HL-60 (cell line): ENCODE measurements at regions not wholly inside any gene's neighbourhood (a gene's known extent, or its start where the extent isn't known, plus 50 kb on each side); places are given as distances from the start of the nearest gene placed in this dataset.

ENCODE experiments used
- GABPA ChIP-seq: IDR thresholded peaks from 2 replicates; pipeline ENCODE4 v1.6.1; 2012; ENCODE audit warnings: low read depth
- POLR2AphosphoS5 ChIP-seq: IDR thresholded peaks from 2 replicates; pipeline ENCODE4 v1.6.1; 2012; ENCODE audit warnings: low read depth
- SPI1 ChIP-seq: IDR thresholded peaks from 2 replicates; pipeline ENCODE4 v1.6.1; 2012; ENCODE audit warnings: low read depth, mild to moderate bottlenecking, borderline replicate concordance
- TF ChIP-seq, protein P1 (sequence below): IDR thresholded peaks from one replicate; pipeline ENCODE4 v1.5.1; 2011; ENCODE audit warnings: low read length, control low read depth, inconsistent platforms; ENCODE audit not compliant: insufficient read depth
- TF ChIP-seq, protein P2 (sequence below): IDR thresholded peaks from 2 replicates; pipeline ENCODE4 v1.6.1; 2012; ENCODE audit warnings: low read depth; ENCODE audit not compliant: insufficient replicate concordance

DNA sequence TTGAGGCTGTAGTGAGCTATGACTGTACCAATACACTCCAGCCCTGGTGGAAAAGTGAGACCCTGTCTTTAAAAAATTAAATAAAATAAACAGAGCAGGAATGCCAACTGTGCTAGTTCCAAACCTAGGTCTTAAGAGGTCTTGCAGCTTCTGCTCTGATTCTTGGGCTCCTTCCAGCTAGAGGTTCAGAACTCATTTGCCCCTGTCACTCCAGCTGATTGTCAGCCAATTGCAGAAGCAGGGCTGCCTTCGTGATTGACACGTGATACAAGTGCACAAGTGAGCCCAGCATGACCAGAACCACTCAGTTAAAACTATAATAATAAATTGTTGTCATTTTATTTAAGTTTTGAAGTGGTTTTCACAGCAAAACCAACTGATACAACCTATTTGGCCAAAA is 298.4 kb downstream of the USP25 start:
- TF ChIP-seq POLR2AphosphoS5, result no peak
- TF ChIP-seq, protein P1, sequence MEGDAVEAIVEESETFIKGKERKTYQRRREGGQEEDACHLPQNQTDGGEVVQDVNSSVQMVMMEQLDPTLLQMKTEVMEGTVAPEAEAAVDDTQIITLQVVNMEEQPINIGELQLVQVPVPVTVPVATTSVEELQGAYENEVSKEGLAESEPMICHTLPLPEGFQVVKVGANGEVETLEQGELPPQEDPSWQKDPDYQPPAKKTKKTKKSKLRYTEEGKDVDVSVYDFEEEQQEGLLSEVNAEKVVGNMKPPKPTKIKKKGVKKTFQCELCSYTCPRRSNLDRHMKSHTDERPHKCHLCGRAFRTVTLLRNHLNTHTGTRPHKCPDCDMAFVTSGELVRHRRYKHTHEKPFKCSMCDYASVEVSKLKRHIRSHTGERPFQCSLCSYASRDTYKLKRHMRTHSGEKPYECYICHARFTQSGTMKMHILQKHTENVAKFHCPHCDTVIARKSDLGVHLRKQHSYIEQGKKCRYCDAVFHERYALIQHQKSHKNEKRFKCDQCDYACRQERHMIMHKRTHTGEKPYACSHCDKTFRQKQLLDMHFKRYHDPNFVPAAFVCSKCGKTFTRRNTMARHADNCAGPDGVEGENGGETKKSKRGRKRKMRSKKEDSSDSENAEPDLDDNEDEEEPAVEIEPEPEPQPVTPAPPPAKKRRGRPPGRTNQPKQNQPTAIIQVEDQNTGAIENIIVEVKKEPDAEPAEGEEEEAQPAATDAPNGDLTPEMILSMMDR, result no peak
- TF ChIP-seq, protein P2, sequence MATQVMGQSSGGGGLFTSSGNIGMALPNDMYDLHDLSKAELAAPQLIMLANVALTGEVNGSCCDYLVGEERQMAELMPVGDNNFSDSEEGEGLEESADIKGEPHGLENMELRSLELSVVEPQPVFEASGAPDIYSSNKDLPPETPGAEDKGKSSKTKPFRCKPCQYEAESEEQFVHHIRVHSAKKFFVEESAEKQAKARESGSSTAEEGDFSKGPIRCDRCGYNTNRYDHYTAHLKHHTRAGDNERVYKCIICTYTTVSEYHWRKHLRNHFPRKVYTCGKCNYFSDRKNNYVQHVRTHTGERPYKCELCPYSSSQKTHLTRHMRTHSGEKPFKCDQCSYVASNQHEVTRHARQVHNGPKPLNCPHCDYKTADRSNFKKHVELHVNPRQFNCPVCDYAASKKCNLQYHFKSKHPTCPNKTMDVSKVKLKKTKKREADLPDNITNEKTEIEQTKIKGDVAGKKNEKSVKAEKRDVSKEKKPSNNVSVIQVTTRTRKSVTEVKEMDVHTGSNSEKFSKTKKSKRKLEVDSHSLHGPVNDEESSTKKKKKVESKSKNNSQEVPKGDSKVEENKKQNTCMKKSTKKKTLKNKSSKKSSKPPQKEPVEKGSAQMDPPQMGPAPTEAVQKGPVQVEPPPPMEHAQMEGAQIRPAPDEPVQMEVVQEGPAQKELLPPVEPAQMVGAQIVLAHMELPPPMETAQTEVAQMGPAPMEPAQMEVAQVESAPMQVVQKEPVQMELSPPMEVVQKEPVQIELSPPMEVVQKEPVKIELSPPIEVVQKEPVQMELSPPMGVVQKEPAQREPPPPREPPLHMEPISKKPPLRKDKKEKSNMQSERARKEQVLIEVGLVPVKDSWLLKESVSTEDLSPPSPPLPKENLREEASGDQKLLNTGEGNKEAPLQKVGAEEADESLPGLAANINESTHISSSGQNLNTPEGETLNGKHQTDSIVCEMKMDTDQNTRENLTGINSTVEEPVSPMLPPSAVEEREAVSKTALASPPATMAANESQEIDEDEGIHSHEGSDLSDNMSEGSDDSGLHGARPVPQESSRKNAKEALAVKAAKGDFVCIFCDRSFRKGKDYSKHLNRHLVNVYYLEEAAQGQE, result no peak
- no peak for TF ChIP-seq GABPA
- no peak for TF ChIP-seq SPI1
